GM19455 (cell line): ENCODE measurements at regions not wholly inside any gene's neighbourhood (a gene's known extent, or its start where the extent isn't known, plus 50 kb on each side); places are given as distances from the start of the nearest gene placed in this dataset.

Source experiments
- ATAC-seq: cut with Tn5 transposase; IDR thresholded peaks from one replicate; pipeline ENCODE4 v1.9.1; 2021; ENCODE audit not compliant: unreplicated experiment

DNA sequence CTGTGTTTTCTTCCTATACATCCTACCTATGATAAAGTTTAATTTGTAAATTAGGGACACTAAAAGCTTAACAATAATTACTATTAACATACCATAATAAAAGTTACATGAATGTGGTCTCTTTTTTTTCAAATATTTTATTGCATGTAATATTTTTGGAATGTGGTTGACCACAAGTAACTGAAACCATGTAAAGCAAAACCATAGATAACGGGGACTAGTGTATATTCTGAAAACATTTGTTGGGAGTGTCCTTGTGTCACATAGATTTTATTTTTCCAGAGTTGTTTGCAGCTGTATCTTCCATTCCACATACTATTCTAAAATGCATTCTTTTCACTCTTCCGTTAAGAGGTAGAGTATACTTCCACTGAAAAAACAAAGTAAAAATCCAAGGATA, 200.4 kb downstream of the KIF18A start:
- ATAC-seq: no peak

DNA sequence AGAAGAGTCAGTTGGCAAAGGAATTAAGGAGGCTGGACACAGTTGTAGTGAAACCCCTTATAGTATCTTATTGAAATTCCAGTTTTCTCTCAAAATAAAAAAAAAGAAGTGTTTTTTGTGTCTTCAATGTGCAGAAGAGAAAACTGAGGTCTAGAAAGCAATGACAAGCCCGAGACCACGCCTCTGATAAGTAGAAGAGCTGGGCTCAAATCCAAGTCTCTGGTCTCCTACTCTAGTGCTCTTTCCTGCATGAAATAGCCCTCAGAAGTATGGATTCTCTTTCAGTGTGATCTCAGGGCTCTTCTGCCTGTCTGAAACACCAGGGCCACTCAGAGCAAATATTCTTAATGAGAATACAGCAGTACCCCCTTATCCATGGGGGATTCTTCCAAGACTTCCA, 200.9 kb downstream of the KIF18A start:
- no peak for ATAC-seq

- ATAC-seq: no peak
These were observed 203.4 kb downstream of the KIF18A start for GRCh38 chr11:27904358-27905055.

DNA sequence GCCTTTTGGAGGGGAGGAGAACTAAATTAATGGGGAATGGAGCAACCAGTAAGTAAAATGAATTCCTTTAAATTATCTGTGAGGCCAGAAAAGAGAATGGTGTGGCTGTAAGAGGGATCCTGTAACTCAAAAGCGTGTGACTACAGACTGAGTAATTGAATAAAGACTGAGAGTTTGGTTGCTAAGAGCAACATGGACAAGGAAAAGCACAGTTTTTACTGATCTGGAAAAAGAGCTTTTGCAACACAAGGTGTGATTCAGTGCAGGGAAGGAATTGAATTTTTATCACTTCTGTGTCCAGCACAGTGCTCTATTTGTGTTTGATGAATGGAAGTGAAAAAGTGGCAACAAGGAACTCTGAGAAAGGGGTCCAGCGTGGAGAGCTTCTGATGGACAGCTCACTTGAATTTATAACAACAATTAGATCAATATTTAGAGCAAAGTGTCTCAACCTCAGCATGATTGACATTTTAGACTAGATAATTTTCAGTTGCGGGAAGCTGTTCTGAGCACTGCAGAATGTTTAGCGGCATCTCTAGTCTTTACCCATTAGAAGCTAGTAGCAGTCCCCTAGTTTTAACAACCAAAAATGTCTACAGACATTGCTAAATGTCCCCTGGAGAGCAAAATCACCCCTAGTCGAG, 202.8 kb upstream of the BDNF start:
- no peak for ATAC-seq

DNA sequence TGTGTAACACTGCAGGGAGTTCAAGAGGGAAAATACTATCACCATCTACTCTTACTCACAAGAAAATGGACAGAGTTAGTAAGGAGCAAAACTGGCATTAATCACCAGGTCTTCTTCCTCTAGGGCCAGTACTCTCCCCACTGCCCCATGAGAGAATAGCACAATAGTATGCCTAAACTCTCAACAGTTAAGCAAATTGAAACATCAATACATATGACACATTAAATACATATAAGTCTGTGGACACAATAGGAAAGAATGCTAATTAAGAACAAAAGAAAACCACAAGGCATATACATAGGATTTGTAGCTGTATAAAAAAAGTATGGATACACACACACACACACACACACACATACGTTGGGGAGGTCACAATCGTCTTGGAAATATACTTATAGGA, 197.9 kb upstream of the BDNF start:
- ATAC-seq: no peak

- no peak for ATAC-seq
These were observed 195.8 kb upstream of the BDNF start for GRCh38 chr11:27896096-27896495.

GRCh38 chr11:27894552-27894951, 194.3 kb upstream of the BDNF start:
- no peak for ATAC-seq

DNA sequence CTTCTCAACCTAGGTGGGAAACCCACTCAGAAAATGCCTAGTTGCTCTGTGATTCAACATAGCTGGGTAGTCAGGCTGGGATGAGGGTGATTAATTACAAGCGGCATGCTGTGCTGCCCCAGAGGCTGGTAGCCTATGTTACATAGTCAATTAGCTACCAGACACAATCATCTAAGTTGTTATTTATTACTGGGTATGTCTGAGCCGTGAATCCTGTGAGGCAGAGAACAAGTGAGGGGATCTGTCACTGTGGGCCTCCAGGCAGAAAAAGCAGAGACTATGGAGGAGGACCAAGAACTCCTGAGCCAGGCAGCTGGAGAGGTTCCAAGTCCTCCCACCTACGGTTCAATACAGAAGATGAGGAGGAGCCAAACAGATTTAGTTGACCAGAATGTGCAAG, 186.6 kb upstream of the BDNF start:
- no peak for ATAC-seq

DNA sequence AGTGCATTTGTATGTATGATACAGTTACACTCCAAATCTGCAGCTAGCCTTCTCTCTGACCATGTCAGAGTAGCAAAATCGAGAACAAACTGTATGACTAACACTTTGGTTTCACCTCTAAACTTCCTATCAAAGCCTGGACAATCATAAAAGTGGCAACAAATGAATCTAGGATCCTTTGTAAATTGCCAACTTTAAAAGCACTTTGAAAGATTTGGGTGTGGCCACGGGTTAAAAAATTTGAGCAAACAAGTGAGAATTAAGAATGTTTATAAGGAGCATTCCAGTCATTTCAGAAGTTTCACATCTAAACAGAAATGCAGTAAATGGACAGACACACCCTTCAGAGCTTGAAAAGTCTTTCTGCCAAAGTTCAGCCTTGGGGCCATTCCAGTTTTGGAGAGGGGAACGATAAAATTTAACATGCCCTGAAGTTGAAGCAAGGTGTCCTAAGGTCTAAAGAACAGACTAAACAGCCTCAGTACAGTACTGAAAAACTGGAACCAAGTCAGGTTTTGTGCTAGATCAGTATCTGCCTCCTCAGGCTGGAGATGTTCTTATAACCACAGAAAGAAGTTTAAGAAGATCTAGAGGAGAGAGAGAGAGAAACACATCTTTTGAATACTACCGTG, 181.9 kb upstream of the BDNF start:
- peak; percentile 65 for ATAC-seq

GRCh38 chr11:27875831-27876775, 175.8 kb upstream of the BDNF start:
- ATAC-seq: no peak

DNA sequence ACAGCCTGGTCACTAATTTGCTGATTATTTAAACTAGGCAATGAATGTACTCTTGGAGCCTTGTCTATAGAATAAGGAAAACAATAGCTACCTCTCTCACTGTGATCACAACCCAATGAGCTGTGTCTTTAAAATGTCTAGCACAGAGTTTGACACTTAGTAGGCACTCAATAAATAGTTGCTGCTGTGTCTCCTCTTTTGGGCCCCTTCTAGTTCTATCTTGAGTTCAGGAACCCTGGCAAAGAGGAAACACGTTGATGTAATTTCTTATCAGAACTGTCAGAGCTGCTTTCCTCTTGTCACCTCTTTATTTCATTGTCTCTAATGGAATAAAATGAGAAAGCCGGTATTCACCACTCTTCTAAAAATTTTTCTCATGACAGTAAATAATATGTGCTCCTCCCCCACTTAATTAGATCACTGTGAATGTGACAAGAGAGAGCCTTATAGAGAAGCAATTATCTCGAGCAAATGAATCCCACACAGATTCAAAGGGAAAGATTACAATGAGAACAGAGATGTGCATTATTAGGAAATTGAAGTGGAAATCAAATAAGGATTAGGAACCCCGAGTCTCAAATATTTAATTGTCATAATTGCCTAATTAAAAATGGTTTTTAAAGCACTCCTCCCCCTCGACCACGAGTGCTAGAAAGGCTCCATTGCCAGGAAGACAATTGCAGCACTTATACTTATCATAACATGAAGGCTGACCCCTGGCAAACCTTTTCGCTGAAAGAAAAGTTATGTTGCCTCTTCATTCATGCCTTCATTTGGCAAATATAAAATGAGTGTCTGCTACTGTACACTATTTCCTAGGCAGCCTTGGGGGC, 175.0 kb upstream of the BDNF start:
- ATAC-seq: no peak

DNA sequence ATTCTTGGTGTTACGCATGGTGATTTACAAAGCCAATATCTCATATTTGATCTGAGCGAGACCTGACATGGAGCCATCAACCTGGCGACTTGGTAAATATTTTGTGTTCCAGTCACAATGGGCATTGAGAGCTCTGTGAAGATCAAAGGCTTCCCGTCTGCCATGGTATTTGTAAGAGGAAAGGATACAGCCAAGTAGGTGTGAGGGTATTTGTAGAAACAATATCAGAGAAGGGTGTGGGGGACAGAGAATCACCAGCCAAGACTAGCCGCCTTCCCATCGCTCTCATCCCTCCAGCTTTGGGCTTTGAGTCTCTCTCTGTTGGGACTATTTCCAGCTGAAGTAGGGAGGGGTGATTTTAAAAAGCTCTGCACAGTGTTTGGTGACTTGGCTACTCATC, 173.4 kb upstream of the BDNF start:
- ATAC-seq: no peak

- no peak for ATAC-seq
These were observed 170.8 kb upstream of the BDNF start for GRCh38 chr11:27871056-27871455.

GRCh38 chr11:27869701-27870100, 169.4 kb upstream of the BDNF start:
- no peak for ATAC-seq

- no peak for ATAC-seq
These were observed 168.5 kb upstream of the BDNF start for GRCh38 chr11:27868709-27869108.

DNA sequence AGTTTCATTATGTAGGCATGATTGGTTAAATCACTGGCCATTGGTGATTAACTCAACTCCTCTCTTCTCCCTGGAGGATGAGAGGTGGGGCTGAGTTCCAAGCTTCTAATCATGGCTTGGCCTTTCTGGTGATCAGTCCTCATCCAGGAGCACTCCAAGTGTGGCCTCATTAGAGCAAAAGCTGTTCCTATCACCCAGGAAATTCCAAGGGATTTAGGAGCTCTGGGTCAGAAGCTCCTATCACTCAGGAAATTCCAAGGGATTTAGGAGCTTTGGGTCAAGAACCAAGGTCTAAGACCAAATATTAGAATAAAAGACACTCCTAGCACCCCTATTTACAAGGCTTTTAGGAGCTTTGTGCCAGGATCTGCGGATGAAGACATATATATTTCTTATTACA, 168.0 kb upstream of the BDNF start:
- no peak for ATAC-seq

GRCh38 chr11:27865105-27865504, 164.8 kb upstream of the BDNF start:
- ATAC-seq: no peak

- no peak for ATAC-seq
These were observed 164.4 kb upstream of the BDNF start for GRCh38 chr11:27864611-27865010.

- ATAC-seq: no peak
These were observed 163.8 kb upstream of the BDNF start for GRCh38 chr11:27864091-27864491.

- ATAC-seq: no peak
These were observed 163.4 kb upstream of the BDNF start for GRCh38 chr11:27863637-27864036.
